Gastroesophageal sphincter (tissue), 3 donors: ENCODE measurements at regions not wholly inside any gene's neighbourhood (a gene's known extent, or its start where the extent isn't known, plus 50 kb on each side); places are given as distances from the start of the nearest gene placed in this dataset.

Experiments
- CTCF ChIP-seq, 4 experiments: fragments of 200-600 bp in 2 of 4; fragments of 450-650 bp in 2 of 4; sonication (generic) in 1 of 4; IDR thresholded peaks; one replicate each; pipeline ENCODE4 v1.5.1; 2017 to 2019; ENCODE audit warnings: antibody characterized with exemption in 4 of 4, mild to moderate bottlenecking in 2 of 4, moderate library complexity in 2 of 4
- EP300 ChIP-seq: sonication (generic); formaldehyde crosslinking; IDR thresholded peaks from one replicate; pipeline ENCODE4 v1.6.1; 2017; ENCODE audit warnings: antibody characterized with exemption, mild to moderate bottlenecking
- POLR2A ChIP-seq, 2 donors: fragments of 450-650 bp; IDR thresholded peaks; one replicate each; pipeline ENCODE4 v1.6.1; 2017; ENCODE audit warnings: antibody characterized with exemption in 2 of 2, mild to moderate bottlenecking in 2 of 2, moderate library complexity in 1 of 2

DNA sequence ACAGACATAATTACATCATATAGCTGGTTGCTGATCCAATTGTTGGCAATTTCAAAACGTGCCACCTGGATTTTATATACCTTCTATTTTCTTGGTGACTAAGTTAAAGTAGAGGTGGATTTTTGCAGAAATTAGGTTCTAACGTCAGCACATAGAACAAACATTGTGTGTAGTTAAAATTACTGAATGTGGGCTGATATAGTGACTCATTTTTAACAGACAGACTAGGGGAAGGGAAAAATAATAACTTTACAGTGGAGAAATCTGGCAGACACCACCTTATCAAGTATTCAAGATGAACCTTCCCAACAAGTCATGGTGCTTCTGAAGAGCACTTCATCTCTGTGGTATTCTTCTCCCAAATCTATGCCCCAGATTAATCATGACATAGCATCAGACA, 134.5 kb downstream of the UCHL1 start:
- TF ChIP-seq CTCF (IDR thresholded peaks at IDR 0.05) (no peak), POLR2A (IDR thresholded peaks at IDR 0.05) (no peak), EP300 (no peak)
